A673 (cell line): ENCODE measurements at regions not wholly inside any gene's neighbourhood (a gene's known extent, or its start where the extent isn't known, plus 50 kb on each side); places are given as distances from the start of the nearest gene placed in this dataset.

ENCODE experiments used
- BruUV-seq: library from RNA; stranded (reverse); fragments of 400-500 nt; replicated peaks from 2 replicates; lab custom pipeline; 2021; lab: Mats Ljungman, UMichigan
- CTCF ChIA-PET: fragments of 300-600 bp; sonication (Branson Sonifier 250); formaldehyde crosslinking; loops from one replicate; lab custom pipeline; 2022; ENCODE audit warnings: antibody characterized with exemption; lab: Charles Lee
- POLR2A ChIA-PET: fragments of 300-600 bp; sonication (Branson Sonifier 250); formaldehyde crosslinking; loops from one replicate; lab custom pipeline; 2022; ENCODE audit warnings: antibody characterized with exemption; ENCODE audit not compliant: low non-redundant PET; lab: Charles Lee
- DNase-seq: peaks from one replicate; pipeline ENCODE4 v3.0.0-alpha.2; 2015; ENCODE audit warnings: low spot score
- H3K27ac ChIP-seq: fragments of 200-600 bp; sonication (generic); 2 replicates; pipeline ENCODE4 v1.5.1; 2016; ENCODE audit warnings: mixed run types, low read depth, mild to moderate bottlenecking, mixed read lengths, antibody characterized with exemption, low read length; ENCODE audit not compliant: poor library complexity, severe bottlenecking
- H3K27me3 ChIP-seq: fragments of 200-600 bp; sonication (generic); replicated peaks from 2 replicates; pipeline ENCODE4 v1.6.1; 2017; ENCODE audit warnings: mixed run types, low read depth, mild to moderate bottlenecking, mixed read lengths, antibody characterized with exemption, low read length; ENCODE audit not compliant: insufficient read depth, poor library complexity
- H3K36me3 ChIP-seq: fragments of 200-600 bp; sonication (generic); 2 replicates; pipeline ENCODE4 v1.6.1; 2016; ENCODE audit warnings: mixed run types, mild to moderate bottlenecking, mixed read lengths, antibody characterized with exemption, low read length; ENCODE audit not compliant: insufficient read depth, poor library complexity, severe bottlenecking
- H3K4me1 ChIP-seq: fragments of 200-600 bp; sonication (generic); 2 replicates; pipeline ENCODE4 v1.6.1; 2017; ENCODE audit warnings: mixed run types, mild to moderate bottlenecking, mixed read lengths, antibody characterized with exemption, low read length; ENCODE audit not compliant: insufficient read depth, poor library complexity, severe bottlenecking
- H3K4me3 ChIP-seq: fragments of 200-600 bp; sonication (generic); 2 replicates; pipeline ENCODE4 v1.5.1; 2016; ENCODE audit warnings: low read depth, mixed run types, mild to moderate bottlenecking, mixed read lengths, low read length; ENCODE audit not compliant: poor library complexity, severe bottlenecking
- H3K9me3 ChIP-seq: fragments of 200-600 bp; sonication (generic); 2 replicates; pipeline ENCODE4 v1.6.1; 2016; ENCODE audit warnings: mixed run types, low read depth, mild to moderate bottlenecking, mixed read lengths, antibody characterized with exemption, low read length; ENCODE audit not compliant: poor library complexity, severe bottlenecking
- EZH2 ChIP-seq: fragments of 200-600 bp; sonication (generic); IDR thresholded peaks from 2 replicates; pipeline ENCODE4 v1.6.1; 2017; ENCODE audit warnings: borderline replicate concordance, low read depth, mild to moderate bottlenecking, mixed read lengths, antibody characterized with exemption, low read length; ENCODE audit not compliant: poor library complexity, severe bottlenecking
- intact Hi-C: fragments of 100-400 bp; cut with micrococcal nuclease; formaldehyde crosslinking; loops from one replicate; pipeline ENCODE4 v1.10.0; 2022; ENCODE audit not compliant: unreplicated experiment
- TF ChIP-seq, protein P1 (sequence below): fragments of 300-800, 200-600 bp; sonication (generic); conservative IDR thresholded peaks from 2 replicates; pipeline ENCODE4 v1.5.1; 2017; ENCODE audit warnings: low read depth, mild to moderate bottlenecking, antibody characterized with exemption, low read length, moderate library complexity, mixed read lengths

DNA sequence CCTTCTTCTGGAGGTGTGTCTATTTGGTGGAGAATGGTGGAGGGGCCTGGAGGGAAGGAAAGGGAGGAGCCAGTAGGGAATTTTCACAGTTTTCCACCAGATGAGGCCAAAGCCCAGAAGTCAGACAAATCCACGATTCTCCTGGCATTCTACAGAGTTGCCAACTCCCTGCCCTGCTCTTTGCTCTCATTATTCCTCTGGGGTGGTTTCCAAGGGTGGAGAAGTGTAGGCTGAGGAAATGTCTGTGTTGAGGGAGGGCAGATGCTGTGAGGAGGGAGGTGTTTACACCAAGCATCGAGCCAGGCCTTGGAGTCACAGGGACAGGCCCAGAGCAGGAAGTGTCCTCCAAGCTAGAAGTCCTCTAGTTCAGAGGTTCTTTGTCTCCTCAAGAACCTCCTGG lies 124.1 kb upstream of the LGALSL start:
- POLR2A ChIA-PET, result no interaction called here
- H3K9me3 ChIP-seq, result no peaks in the 10 kb centered on the region
- TF ChIP-seq, protein P1, sequence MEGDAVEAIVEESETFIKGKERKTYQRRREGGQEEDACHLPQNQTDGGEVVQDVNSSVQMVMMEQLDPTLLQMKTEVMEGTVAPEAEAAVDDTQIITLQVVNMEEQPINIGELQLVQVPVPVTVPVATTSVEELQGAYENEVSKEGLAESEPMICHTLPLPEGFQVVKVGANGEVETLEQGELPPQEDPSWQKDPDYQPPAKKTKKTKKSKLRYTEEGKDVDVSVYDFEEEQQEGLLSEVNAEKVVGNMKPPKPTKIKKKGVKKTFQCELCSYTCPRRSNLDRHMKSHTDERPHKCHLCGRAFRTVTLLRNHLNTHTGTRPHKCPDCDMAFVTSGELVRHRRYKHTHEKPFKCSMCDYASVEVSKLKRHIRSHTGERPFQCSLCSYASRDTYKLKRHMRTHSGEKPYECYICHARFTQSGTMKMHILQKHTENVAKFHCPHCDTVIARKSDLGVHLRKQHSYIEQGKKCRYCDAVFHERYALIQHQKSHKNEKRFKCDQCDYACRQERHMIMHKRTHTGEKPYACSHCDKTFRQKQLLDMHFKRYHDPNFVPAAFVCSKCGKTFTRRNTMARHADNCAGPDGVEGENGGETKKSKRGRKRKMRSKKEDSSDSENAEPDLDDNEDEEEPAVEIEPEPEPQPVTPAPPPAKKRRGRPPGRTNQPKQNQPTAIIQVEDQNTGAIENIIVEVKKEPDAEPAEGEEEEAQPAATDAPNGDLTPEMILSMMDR, result no peak
- no peak for TF ChIP-seq EZH2
- no peaks in the 10 kb centered on the region for H3K27me3 ChIP-seq
- no TSS peak for BruUV-seq
- H3K27ac ChIP-seq, result no peak overlapping the region
- CTCF ChIA-PET, result interaction anchor here (0.6 to 2.3 kb wide), 4 partner anchors 158 to 704 kb away, joined by 4 to 19 read pairs (median 10); no protein-coding TSS in a partner anchor
- intact Hi-C loops, result loop anchor here (2.0 to 10.0 kb wide), 4 partner anchors 231 to 1245 kb away; no protein-coding TSS in a partner anchor
- DNase-seq, result no peak
- H3K4me1 ChIP-seq, result no peaks in the 10 kb centered on the region
- no peaks in the 10 kb centered on the region for H3K36me3 ChIP-seq
- no peak overlapping the region for H3K4me3 ChIP-seq

DNA sequence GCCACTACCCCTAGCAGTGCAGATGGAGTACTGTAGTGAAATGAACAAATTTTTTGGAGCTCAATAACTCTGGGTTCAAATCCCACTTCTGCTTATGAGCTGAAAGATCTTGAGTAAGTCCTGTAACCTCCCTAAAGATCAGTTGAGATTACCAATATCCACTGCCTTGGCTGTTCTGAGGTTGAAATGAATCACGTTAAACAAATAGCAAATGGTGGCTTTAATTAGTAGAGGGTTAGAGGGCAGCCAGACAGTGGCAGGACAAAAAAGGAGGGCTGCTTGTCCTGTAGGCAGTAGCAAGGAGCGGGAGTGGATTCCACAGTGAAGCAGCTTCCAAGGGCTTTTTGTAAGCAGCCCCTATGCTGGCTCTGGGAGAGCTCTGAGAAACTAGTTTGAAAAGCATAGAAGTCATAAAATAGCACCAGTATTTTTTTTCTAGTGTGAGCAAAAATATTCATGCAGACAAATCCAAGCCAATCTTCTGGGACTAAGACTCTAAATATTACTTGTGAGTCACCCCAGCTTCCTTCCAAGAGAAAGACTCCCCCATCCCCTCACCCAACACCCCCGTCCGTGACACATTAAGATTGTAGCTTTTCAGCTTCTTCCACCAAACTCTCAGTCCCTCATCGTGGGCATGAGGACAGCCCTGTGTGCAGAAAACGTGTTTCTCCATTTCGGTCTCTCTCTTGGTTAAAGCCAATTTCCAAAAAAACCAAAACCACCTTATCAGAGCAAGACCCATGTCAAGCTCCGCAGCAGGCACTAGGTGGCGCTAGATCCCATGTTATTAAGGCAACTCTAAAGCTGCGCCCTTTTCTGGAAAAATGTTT lies 123.5 kb upstream of the LGALSL start:
- intact Hi-C loops, result loop anchor here (1.0 to 10.0 kb wide), 4 partner anchors 158 to 1244 kb away; no protein-coding TSS in a partner anchor
- TF ChIP-seq EZH2, result no peak
- TF ChIP-seq, protein P1, result peak; percentile 91
- CTCF ChIA-PET, result interaction anchor here (0.6 to 2.3 kb wide), 12 partner anchors 12 to 703 kb away, joined by 3 to 19 read pairs (median 6); partner anchors contain the start of gene AFTPH
- no peaks in the 10 kb centered on the region for H3K27me3 ChIP-seq
- no TSS peak for BruUV-seq
- H3K4me3 ChIP-seq, result peak overlapping the region; percentile 28
- no peaks in the 10 kb centered on the region for H3K4me1 ChIP-seq
- no peaks in the 10 kb centered on the region for H3K36me3 ChIP-seq
- H3K9me3 ChIP-seq, result no peaks in the 10 kb centered on the region
- no peak overlapping the region for H3K27ac ChIP-seq
- POLR2A ChIA-PET, result no interaction called here
- DNase-seq, result peak; percentile 88

DNA sequence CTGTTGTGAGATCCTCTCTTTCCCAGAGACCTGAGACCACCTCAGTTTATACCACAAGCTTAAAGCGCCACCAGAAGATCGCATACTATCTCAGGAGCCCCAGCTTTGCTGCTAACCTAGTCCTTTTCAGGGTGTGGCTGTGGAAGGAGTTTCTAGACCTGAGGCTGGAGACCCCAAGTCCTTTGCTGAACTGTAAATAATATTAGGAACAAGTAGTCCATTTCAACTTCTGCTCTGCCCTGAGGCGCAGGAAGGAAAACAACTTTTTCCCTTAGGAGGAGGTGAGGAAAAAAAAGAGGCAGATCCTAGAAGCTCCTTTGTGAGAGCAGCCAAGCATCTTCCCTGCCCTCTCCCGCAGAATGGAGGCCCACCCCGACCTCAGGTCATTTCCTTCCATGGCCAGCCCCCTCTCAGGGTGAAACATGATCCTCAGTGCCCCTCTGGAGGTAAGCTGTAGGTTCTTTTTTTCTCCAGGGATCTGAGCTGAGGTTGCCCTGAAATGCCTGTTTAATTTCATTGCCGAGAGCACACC lies 122.8 kb upstream of the LGALSL start:
- Histone ChIP-seq H3K27me3 (no peaks in the 10 kb centered on the region), H3K36me3 (no peaks in the 10 kb centered on the region), H3K9me3 (no peaks in the 10 kb centered on the region), H3K4me3 (no peak overlapping the region), H3K4me1 (no peaks in the 10 kb centered on the region), H3K27ac (no peak overlapping the region)
- POLR2A ChIA-PET, result interaction anchor here (0.6 kb wide), 1 partner anchor 314 kb away, joined by 5 read pairs; no protein-coding TSS in a partner anchor
- BruUV-seq, result no TSS peak
- CTCF ChIA-PET, result interaction anchor here (0.6 to 2.3 kb wide), 11 partner anchors 13 to 299 kb away, joined by 3 to 19 read pairs (median 6); partner anchors contain the start of gene AFTPH
- no peak for TF ChIP-seq EZH2
- TF ChIP-seq, protein P1, result no peak; the same call in 1 of the 2 replicates
- no peak for DNase-seq
- intact Hi-C loops, result loop anchor here (1.0 to 10.0 kb wide), 4 partner anchors 157 to 1244 kb away; no protein-coding TSS in a partner anchor
